Limb (tissue), 2 donors: ENCODE measurements at regions not wholly inside any gene's neighbourhood (a gene's known extent, or its start where the extent isn't known, plus 50 kb on each side); places are given as distances from the start of the nearest gene placed in this dataset.
"Not testable (repeated sequence)": the region's sequence is repeated elsewhere in the genome, so short reads cannot be mapped to it uniquely, and the experiment has no call there.

Source experiments
- DNase-seq, 2 donors: peaks; one replicate each; pipeline ENCODE4 v3.0.0-alpha.2; 2016; ENCODE audit errors: extremely low spot score in 2 of 2

DNA sequence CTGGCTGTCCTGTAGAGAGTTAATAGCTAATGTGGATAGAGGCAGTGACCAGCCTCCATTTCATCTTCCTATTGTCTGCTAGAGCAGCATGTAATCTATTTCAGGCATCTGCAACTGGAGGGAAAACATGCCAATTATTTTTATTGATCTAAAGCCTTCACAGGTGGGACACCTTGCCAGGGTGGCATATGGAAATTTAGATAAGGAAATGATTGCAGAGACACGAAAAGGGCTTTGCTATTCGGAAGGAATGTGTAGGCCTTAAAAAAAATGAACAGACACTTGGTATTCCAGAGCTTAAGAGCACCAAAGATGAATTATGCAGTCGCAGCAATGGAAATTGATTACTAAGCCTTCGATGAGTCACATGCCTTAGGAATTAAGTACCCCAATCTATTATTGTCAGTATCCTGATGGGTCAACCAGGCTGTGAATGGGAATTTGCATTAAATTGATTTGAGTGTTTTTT, 454.7 kb downstream of the SQOR start:
- no peak for DNase-seq

DNA sequence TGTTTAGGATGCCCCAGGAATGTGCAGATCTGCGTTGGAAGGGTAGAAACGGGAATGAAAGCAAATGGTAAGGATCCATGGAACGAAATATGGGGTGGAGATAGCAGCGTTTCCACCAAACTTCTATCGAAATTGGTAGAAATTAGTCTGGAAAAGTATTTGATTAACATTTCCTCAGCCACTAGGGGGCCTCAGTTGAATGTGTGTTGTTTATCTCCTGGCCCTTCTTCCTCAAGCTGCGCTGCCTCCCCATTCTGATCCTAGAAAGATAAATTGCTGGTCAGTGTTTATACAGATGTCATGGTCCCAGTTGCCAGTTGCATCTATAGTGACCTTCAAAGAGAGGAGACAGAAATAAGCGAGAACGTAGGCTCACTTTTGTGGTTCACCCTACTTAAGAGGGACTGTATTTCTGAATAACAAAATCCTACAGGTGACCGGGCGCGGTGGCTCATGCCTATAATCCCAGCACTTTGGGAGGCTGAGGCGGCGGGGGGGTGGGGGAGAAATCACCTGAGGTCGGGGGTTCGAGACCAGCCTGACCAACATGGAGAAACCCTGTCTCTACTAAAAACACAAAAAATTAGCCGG, 457.1 kb downstream of the SQOR start:
- DNase-seq, result no peak

DNA sequence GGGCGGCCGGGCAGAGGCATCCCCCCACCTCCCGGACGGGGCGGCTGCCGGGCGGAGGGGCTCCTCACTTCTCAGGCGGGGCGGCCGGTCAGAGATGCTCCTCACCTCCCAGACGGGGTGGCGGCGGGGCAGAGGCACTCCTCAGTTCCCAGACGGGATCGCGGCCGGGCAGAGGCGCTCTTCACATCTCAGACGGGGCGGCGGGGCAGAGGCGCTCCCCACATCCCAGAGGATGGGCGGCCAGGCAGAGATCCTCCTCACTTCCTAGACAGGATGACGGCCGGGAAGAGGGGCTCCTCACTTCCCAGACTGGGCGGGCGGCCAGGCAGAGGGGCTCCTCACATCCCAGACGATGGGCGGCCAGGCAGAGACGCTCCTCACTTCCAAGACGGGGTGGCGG, 463.2 kb downstream of the SQOR start:
- DNase-seq, result not testable (repeated sequence)

DNA sequence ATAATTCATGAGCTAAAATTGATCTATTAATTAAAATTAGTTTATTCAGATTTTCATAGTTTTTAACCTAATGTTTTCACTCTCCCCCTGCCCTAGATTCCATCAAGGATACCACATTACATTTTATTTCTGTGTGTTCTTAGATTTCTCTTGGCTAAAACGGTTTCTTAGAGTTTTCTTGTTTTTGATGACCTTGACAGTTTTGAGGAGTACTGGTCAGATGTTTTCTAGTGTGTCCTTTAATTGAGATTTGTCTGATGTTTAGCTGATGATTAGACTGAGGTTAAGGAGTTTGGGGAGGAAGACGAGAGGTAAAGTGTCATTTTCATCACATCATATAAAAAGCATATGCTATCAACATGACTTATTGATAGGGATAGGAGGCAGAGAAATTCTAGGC, 475.9 kb downstream of the SQOR start:
- DNase-seq, result no peak

DNA sequence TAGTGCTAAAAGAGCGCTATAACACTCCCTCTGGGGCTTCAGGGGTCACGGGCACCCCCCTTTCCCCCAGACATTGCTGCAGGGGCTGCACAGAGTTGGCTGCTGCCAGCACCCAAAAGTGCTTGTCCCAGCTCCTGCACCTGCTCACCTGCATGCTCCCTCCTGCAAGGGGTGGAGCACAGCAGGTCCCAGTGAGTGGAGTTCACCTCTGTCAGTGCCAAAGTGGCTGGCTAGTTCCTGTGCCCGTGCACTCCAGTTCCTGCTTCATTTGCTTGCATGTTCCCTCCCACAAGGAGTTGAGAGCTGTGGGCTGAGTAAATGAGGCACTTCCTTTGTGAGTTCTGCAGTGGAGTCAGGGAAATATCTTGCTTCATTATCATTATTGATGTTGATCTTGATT, 476.9 kb downstream of the SQOR start:
- no peak for DNase-seq

DNA sequence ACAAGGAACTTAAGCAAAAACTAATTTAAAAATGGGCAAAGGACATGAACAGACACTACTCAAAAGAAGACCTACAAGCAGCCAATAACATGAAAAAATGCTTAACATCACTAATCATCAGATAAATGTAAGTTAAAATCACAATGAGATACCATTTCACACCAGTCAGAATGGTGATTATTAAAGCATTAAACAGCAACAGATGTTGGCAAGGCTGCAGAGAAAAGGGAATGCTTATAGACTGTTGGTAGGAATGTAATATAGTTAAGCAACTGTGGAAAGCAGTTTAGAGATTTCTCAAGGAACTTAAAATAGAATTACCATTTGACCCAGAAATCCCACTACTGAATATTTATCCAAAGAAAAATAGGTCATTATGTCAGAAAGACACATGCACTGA, 482.2 kb downstream of the SQOR start:
- no peak for DNase-seq

DNA sequence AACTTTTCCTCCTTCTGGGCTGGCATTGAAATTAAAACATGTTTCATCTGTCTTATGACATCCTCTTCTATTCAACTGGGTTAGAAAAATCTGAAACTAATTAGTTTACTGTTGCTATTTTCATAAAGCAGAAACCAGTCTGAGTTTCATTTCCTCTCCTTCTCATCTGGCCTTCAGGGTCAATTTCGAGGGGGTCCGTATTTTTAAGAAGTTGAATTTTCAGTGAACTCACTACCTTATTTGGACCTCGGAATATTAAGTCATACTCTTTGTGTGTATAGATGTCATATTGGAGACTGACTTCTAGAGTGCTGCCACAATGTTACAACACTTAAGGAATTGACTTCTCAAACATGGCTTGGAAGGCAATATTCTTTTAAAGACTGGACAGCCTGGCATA, 485.9 kb downstream of the SQOR start:
- DNase-seq, result no peak

DNA sequence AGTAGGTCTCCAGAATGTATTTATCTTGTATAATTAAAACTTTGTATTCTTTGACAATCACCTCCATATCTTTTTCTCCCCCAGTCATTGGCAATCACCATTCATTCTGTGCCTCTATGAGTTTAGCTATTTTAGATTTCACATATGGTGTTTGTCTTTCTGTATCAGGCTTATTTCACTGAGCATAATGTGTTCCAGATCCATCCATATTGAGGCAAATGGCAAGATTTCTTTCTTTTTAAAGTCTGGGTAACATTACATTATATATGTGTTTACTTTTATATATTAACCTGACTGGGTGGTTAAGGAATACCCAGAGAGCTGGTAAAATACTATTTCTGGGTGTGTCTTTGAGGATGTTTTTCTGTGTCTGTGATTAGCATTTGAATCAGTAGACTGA, 486.6 kb downstream of the SQOR start:
- no peak for DNase-seq

DNA sequence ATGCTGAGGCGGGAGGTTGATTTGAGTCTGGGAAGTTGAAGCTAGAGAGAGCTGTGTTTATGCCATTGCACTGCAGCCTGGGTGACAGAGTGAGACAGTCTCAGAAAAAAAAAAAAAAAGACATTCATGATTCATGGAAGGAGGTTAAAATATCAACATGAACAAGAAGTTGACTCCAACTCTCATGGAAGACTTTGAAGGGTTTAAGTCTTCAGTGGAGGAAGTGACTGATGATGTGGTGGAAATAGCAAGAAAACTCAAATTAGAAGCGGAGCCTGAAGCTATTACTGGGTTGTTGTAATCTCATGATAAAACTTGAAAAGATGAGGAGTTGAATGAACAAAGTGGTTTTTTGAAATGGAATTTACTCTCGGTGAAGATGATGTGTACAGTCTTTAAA, 491.8 kb downstream of the SQOR start:
- DNase-seq, result no peak

DNA sequence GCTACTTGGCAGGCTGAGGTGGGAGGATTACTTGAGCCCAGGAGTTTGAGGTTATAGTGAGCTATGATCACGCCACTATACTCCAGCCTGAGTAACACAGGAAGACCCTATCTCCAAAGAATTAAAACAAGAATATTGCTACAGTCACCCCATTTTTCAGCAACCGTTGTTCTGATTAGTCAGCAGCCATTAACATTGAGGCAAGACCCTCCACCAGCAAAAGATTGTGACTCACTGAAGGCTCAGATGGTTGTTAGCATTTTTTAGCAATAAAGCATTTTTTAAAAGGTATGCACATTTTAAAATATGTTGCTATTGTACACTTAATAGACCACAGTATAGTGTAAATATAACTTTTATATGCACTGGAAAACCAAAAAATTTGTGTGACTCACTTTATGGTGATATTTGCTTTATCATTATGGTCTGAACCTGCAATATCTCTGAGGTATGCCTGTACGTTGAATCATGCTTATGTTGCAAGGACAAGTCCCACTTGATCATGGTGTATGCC, 492.6 kb downstream of the SQOR start:
- no peak for DNase-seq

DNA sequence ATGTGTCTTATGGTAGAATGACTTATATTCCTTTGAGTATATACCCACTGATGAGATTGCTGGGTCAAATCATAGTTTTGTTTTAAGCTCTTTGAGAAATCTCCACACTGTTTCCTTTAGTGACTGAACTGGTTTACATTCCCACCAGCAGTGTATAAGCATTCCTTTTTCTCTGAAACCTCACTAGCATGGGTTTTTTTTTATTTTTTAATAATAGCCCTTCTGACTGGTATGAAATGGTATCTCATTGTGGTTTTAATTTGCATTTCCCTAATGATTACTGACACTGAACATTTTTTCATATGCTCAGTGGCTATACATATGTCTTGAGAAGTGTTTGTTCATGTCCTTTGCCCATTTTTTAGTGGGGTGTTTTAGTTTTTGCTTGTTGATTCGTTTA, 494.3 kb downstream of the SQOR start:
- no peak for DNase-seq

DNA sequence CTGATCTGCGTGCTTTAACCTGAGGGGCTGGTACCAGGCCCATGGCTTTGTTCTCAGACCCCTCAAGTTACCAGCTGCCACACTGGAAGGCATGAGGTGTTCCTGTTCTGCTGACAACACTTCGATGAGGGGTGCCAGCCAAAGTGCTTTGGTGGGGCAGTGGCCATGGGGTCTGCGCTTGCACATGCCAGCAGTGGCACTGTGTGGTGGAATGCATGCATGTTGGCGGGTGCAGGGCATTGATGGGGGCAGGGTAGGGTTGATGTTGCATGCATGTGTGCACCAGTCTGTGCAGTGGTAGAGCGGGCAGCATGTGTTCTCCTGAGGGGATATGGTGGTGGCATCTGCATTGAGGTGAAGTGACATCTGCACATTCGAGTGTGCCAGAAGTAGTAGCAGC, 497.0 kb downstream of the SQOR start:
- no peak for DNase-seq

DNA sequence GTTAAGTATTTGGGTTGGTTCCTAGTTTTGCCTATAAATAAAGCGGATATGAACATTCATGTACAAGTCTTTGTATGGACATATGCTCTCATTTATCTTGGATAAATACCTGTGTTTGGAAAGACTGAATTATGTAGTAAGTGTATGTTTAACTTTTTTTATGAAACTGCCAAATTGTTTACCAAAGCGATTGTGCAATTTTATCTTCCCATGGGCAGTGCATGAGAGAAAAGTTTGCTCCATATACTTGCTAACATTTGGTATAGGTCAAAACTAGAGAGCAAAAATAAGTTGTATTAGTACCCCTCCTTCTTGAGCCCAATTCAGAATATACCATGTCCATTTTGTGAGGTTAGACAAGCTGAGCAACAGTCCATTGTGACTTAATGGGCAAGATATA, 502.6 kb downstream of the SQOR start:
- DNase-seq, result no peak

DNA sequence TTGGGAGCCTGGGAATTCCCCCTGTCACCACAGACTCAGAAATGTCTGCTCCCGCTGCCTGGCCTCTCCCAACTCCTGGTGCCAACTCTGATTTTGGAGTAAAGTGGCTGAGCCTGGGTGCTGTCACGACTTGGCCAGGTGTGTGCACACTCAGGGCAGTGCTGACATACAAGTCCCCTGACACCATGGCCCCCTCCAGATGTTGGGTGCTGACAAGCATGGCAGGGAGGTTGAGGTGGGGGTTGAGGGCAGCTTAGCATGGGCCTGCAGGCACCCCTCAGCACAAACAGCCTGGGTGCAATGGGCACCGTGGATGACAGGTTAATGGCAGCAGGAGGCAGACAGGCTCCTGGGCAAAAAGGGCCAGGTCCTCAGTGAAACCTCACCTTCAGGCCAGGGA, 511.2 kb downstream of the SQOR start:
- no peak for DNase-seq

DNA sequence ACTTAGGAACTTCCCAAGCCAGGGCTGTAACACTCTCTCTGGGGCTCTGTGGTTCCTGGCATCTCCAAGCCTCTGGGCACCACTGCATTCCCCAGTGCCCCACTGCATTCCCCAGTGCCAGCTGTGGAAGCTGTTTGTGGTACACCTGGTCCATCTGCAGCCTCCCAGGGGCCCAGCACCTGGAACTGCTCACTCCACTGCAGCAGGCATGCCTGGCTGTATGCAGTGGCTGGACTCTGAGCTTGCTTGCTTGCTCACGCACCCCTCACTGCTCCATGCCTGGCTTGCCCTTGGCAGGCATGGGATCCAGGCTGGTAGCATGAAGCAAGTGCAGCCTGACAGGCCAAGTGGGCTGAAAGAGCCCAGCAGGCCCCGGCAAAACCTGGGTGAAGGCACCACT, 512.1 kb downstream of the SQOR start:
- DNase-seq, result no peak

DNA sequence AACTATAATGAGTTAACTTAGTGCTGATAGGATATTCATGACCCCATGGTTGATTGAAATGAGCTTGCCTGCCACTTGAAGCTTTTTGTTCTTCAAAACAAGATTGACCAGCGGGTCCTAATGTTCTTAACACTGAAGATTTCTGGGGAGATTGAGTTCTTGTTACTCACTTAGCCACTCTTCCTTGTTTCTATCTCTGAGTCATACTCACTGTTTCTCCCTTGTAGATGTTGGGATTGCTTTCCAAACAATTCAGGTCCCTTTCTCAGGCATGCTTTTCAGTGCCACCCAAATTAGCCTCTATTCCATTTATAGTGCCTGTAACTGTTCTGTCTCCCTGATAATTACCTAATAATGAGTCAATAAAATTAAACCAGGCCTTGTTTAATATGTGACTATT, 517.0 kb downstream of the SQOR start:
- DNase-seq, result no peak

DNA sequence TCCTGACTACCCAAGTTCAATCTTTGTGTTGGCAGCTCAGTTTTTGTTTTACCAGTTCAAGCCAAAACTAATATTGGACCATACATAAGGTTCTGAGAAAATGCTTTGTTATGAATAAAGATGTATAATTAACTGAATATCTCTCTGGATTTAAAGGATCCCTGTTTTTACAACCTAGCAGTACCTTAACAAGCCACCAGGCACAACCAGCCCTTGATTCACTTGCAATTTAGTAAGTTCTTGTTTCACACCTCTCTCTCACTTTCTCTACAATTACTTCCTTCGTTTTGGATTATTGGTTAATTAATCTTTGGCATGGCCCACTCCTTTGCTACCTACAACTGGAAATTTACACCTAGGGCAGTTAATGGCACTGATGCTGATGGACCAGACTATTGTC, 531.9 kb downstream of the SQOR start:
- no peak for DNase-seq

DNA sequence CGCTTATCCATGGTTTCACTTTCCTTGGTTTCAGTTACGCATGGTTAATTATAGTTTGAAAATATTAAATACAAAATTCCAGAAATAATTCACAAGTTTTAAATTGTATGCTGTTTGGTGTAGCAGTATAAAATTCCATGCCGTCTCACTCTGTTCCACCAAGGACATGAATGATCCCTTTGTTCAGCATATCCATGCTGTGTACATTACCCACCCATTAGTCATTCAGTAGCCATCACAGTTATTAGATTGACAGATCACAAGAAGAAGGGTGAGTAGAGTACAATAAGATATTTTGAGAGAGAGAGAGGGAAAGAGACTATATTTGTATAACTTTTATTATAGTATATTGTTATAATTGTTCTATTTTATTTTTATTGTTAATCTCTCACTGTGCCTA, 535.5 kb downstream of the SQOR start:
- DNase-seq, result no peak

DNA sequence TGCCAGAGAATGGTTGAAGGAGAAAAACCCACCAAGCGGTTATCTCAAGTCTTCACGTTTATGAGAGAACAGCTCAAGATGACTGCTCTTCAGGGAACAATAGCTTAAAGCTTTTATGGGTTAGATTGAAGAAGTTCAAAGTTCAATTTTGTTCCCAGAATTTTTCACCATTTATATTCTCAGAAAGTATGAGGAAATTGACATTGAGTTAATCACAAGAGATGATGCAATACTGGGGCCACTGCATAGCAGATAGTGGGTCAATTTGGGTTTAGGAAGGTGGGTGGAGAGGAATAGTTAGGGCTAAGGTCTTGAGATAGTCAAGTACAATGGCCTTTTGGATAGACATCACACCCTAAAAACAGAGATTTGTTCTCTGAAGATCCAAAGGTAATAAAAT, 539.3 kb downstream of the SQOR start:
- no peak for DNase-seq

DNA sequence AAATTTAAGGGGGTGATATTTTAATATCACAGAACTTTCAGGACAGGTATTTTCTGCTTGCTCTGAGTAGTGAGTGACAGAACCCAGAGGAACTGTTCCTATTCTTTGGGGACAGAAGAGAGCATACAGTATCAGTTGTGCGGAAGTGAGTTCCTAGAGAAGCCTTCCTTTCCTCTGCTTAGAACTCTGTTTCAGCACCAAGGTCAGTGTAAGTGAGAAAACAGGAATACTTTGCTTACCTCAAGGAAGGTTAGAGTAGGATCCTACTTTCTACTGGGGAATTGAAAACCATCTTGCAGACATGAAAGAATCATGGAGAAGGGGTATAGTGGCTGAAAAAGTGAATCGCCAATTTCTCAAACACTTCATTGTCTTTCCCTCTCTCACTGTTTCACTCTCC, 542.4 kb downstream of the SQOR start:
- no peak for DNase-seq

DNA sequence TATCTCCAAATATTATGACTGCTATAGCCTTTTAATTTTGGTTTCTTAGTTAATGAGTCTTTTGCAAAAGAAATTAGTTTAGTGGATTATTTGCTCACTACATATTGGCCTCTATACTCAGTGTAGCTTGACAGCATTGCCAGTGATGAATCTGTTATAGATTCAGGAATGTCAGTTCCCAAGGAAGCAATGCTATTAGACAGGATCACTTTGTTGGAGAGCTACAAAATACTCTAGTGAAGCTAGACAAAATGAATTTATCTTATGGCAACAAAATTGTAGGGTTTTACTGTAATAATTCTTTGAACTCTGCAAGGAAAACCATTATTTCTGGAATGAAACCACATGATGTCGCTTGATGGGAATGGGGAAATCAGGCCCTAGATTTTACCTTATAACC, 543.3 kb downstream of the SQOR start:
- DNase-seq, result no peak

DNA sequence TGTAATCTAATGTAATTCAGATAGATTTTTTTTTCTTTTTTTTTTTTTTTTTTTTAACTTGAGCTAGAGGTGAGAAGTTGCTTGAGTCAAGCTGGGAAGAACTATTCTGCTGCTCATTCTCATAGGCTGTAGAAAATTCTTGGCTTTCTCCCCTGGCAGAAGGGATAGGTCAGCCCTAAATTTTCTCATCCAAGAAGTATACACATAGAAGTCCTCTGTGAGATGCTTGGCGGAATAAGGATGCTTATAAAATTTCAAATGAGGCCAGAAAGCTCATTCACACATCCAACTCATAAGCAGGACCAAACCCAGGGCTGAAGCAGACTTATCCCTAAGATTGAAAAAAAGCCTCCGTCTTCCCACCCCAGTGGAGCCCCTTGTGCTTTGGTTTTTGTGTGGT, 572.5 kb downstream of the SQOR start:
- no peak for DNase-seq

DNA sequence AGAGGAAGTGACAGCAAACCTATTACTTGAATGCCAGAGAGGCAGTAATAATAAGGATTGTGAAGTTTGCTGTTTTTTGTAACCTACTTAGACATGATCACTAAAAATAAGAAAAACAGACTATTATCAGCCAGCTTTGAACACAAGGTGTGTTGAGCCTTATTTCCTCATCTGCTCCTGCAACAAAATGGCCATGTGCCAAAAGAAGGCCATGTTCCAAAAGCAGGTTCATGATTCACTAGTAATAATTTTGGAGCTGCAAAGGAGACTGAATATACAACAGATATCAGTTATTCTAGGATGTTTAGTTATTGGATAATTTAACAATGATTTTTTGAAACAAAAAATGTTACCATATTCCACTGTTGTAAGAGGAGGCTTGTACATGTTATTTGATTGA, 578.7 kb downstream of the SQOR start:
- DNase-seq, result no peak

DNA sequence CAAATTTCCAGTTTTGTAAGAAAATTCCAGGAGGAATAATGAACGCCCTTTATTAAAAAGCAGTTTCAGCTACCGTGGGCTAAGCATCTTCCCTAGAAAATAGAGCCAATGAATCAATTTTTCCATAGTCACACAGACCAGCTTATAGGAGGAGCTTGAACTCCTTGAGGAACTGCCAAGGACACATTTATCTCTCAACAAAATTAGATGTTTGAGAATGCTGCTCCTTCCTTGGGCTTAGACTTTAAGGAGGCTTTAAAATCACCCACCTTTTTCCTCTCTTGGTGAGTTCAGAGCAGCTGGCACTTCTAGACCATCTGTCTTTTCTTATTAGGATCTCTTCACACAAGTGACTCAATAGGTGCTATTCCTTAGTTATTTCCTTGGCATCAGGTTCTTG, 588.0 kb downstream of the SQOR start:
- no peak for DNase-seq
